HG02840 (cell line): ENCODE measurements at regions not wholly inside any gene's neighbourhood (a gene's known extent, or its start where the extent isn't known, plus 50 kb on each side); places are given as distances from the start of the nearest gene placed in this dataset.
A peak's percentile ranks its signal among the peaks of the same experiment; 100 is the strongest.

Experiments used
- ATAC-seq: cut with Tn5 transposase; IDR thresholded peaks from one replicate; pipeline ENCODE4 v1.9.1; 2021; ENCODE audit warnings: mild to moderate bottlenecking, moderate library complexity, moderate number of reproducible peaks; ENCODE audit not compliant: unreplicated experiment, low FRiP score

- ATAC-seq: no peak
Observed at GRCh38 chr3:150222691-150223489, 185.2 kb upstream of the TSC22D2 start.

- ATAC-seq: no peak
Observed at GRCh38 chr3:150221904-150222523, 186.1 kb upstream of the TSC22D2 start.

- no peak for ATAC-seq
Observed at GRCh38 chr3:150220799-150221198, 187.3 kb upstream of the TSC22D2 start.

GRCh38 chr3:150220041-150220440, 188.1 kb upstream of the TSC22D2 start:
- no peak for ATAC-seq

- no peak for ATAC-seq
Observed at GRCh38 chr3:150218841-150219240, 189.3 kb upstream of the TSC22D2 start.

GRCh38 chr3:150218236-150218635, 189.9 kb upstream of the TSC22D2 start:
- ATAC-seq: no peak

GRCh38 chr3:150217691-150218090, 190.4 kb upstream of the TSC22D2 start:
- no peak for ATAC-seq

GRCh38 chr3:150216866-150217600, 191.1 kb upstream of the TSC22D2 start:
- ATAC-seq: no peak

- no peak for ATAC-seq
Observed at GRCh38 chr3:150216041-150216811, 191.9 kb upstream of the TSC22D2 start.

- ATAC-seq: no peak
Observed at GRCh38 chr3:150215616-150216015, 192.5 kb upstream of the TSC22D2 start.

- ATAC-seq: no peak
Observed at GRCh38 chr3:150213577-150213976, 194.5 kb upstream of the TSC22D2 start.

GRCh38 chr3:150210461-150211110, 197.5 kb upstream of the TSC22D2 start:
- ATAC-seq: no peak

- ATAC-seq: no peak
Observed at GRCh38 chr3:150203273-150203672, 204.8 kb upstream of the TSC22D2 start.

GRCh38 chr3:150202711-150203110, 205.4 kb upstream of the TSC22D2 start:
- ATAC-seq: no peak

- ATAC-seq: no peak
Observed at GRCh38 chr3:150194957-150195356, 213.1 kb upstream of the TSC22D2 start.

GRCh38 chr3:150194513-150194912, 213.6 kb upstream of the TSC22D2 start:
- ATAC-seq: no peak

GRCh38 chr3:150184426-150185071, 213.9 kb upstream of the PFN2 start:
- no peak for ATAC-seq

GRCh38 chr3:150183678-150184425, 213.2 kb upstream of the PFN2 start:
- ATAC-seq: peak; percentile 80

- no peak for ATAC-seq
Observed at GRCh38 chr3:150180334-150180733, 209.6 kb upstream of the PFN2 start.
